ENCODE measurements at regions not wholly inside any gene's neighbourhood (a gene's known extent, or its start where the extent isn't known, plus 50 kb on each side); places are given as distances from the start of the nearest gene placed in this dataset.
A peak's percentile ranks its signal among the peaks of the same experiment; 100 is the strongest.

GRCh38 chr13:31610270-31610998 lies 128.9 kb upstream of the RXFP2 start:
- Histone ChIP-seq H3K9me3 (peaks cover 0 to 6% (median 0%) of the 10 kb centered on the region in 3 donors), H3K36me3 (no peaks in the 10 kb centered on the region), H3K4me3 (no peak overlapping the region), H3K4me1 (peaks cover 0 to 6% (median 4%) of the 10 kb centered on the region in 3 donors), H3K27ac (peak overlapping the region in 1 of 4 donors; percentile 21), H3K27me3 (no peaks in the 10 kb centered on the region)
- 58 to 63% methylated on average over 7 of the region's 7 CpGs for WGBS, 2 donors
- TF ChIP-seq POLR2A (IDR thresholded peaks at IDR 0.05), result no peak
- TF ChIP-seq, protein P1, sequence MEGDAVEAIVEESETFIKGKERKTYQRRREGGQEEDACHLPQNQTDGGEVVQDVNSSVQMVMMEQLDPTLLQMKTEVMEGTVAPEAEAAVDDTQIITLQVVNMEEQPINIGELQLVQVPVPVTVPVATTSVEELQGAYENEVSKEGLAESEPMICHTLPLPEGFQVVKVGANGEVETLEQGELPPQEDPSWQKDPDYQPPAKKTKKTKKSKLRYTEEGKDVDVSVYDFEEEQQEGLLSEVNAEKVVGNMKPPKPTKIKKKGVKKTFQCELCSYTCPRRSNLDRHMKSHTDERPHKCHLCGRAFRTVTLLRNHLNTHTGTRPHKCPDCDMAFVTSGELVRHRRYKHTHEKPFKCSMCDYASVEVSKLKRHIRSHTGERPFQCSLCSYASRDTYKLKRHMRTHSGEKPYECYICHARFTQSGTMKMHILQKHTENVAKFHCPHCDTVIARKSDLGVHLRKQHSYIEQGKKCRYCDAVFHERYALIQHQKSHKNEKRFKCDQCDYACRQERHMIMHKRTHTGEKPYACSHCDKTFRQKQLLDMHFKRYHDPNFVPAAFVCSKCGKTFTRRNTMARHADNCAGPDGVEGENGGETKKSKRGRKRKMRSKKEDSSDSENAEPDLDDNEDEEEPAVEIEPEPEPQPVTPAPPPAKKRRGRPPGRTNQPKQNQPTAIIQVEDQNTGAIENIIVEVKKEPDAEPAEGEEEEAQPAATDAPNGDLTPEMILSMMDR (IDR thresholded peaks at IDR 0.05), result no peak
- no peak for DNase-seq
- intact Hi-C loops (cut with DNase I), result no loop called here

GRCh38 chr13:31611214-31611613 lies 128.1 kb upstream of the RXFP2 start:
- H3K4me3 ChIP-seq, result no peak overlapping the region
- DNase-seq, result no peak
- peaks cover 0 to 6% (median 4%) of the 10 kb centered on the region in 3 donors for H3K4me1 ChIP-seq
- H3K27ac ChIP-seq, result no peak overlapping the region
- intact Hi-C loops (cut with DNase I), result no loop called here
- H3K9me3 ChIP-seq, result peaks cover 0 to 6% (median 0%) of the 10 kb centered on the region in 3 donors
- H3K27me3 ChIP-seq, result no peaks in the 10 kb centered on the region
- TF ChIP-seq POLR2A (IDR thresholded peaks at IDR 0.05), result no peak
- TF ChIP-seq, protein P1 (IDR thresholded peaks at IDR 0.05), result no peak
- 68 to 79% methylated on average over 3 of the region's 3 CpGs for WGBS, 2 donors
- H3K36me3 ChIP-seq, result no peaks in the 10 kb centered on the region

- TF ChIP-seq, protein P1 (IDR thresholded peaks at IDR 0.05), result no peak
- TF ChIP-seq POLR2A (IDR thresholded peaks at IDR 0.05), result no peak
- peaks cover 0 to 6% (median 0%) of the 10 kb centered on the region in 3 donors for H3K9me3 ChIP-seq
- no peak overlapping the region for H3K27ac ChIP-seq
- H3K27me3 ChIP-seq, result no peaks in the 10 kb centered on the region
- no peak for DNase-seq
- 96% methylated on average over 3 of the region's 3 CpGs for WGBS, 2 donors
- no peak overlapping the region for H3K4me3 ChIP-seq
- intact Hi-C loops (cut with DNase I), result no loop called here
- H3K4me1 ChIP-seq, result peaks cover 0 to 6% (median 4%) of the 10 kb centered on the region in 3 donors
- no peaks in the 10 kb centered on the region for H3K36me3 ChIP-seq
These were observed 125.3 kb upstream of the RXFP2 start for GRCh38 chr13:31614073-31614472.

DNA sequence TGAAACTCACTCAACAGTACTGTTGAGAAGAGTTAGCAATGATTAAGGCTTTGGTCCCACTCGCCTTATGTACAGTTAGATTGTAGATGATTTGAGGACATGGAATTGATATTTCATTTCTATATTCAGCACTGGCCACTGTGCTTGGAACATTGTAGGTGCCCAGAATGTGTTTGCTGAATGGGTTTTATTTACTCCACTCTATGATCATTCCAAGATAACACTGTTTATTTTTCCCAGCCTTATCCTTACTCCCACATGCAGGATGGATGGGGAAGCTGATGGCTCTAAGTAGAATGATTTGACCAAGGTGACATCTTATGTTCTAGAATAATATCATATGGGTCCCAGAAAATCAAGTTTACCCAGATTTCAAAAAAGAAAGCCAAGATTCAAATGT lies 124.6 kb upstream of the RXFP2 start:
- no peak overlapping the region for H3K4me3 ChIP-seq
- H3K9me3 ChIP-seq, result peaks cover 0 to 6% (median 0%) of the 10 kb centered on the region in 3 donors
- H3K4me1 ChIP-seq, result peaks cover 0 to 6% (median 4%) of the 10 kb centered on the region in 3 donors
- no peaks in the 10 kb centered on the region for H3K27me3 ChIP-seq
- DNase-seq, result no peak
- 86 to 88% methylated on average over 1 of the region's 1 CpG for WGBS, 2 donors
- no peaks in the 10 kb centered on the region for H3K36me3 ChIP-seq
- H3K27ac ChIP-seq, result no peak overlapping the region
- TF ChIP-seq POLR2A (IDR thresholded peaks at IDR 0.05), result no peak
- TF ChIP-seq, protein P1 (IDR thresholded peaks at IDR 0.05), result no peak
- intact Hi-C loops (cut with DNase I), result no loop called here

DNA sequence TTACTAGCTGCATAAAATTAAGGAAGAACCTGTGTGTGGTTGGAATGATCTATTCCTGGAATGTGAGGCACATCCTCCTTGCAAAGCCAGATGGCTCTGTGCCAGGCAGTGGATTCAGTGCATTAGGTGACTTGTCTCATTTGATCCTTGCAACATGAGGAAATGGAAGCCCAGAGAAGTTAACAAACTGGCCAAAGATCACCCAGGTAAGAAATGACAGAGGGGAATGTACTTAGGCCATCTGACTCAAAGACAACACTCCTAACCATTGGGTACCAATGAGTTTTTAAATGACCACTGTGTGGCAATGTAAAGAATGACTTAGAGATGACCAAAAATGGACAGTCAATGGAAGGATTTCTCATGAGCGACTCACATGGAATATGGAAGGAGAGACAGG lies 114.2 kb upstream of the RXFP2 start:
- H3K36me3 ChIP-seq, result no peaks in the 10 kb centered on the region
- WGBS, 2 donors, result 74 to 81% methylated on average over 1 of the region's 1 CpG
- H3K9me3 ChIP-seq, result no peaks in the 10 kb centered on the region
- peaks cover 0 to 4% (median 0%) of the 10 kb centered on the region in 4 donors for H3K27me3 ChIP-seq
- DNase-seq, result no peak
- TF ChIP-seq, protein P1 (IDR thresholded peaks at IDR 0.05), result no peak
- no peak for TF ChIP-seq POLR2A (IDR thresholded peaks at IDR 0.05)
- H3K4me3 ChIP-seq, result no peak overlapping the region
- no peaks in the 10 kb centered on the region for H3K4me1 ChIP-seq
- intact Hi-C loops (cut with DNase I), result no loop called here
- no peak overlapping the region for H3K27ac ChIP-seq

All from esophagus squamous epithelium (tissue), 5 donors.